ENCODE measurements at regions not wholly inside any gene's neighbourhood (a gene's known extent, or its start where the extent isn't known, plus 50 kb on each side); places are given as distances from the start of the nearest gene placed in this dataset.

GRCh38 chr17:33896263-33896662 is 358.8 kb upstream of the CCL2 start:
- no peak for TF ChIP-seq CTCF (IDR thresholded peaks at IDR 0.05)
- TF ChIP-seq EP300 (IDR thresholded peaks at IDR 0.05) = no peak

All from gastroesophageal sphincter (tissue), 3 donors.